ENCODE measurements at regions not wholly inside any gene's neighbourhood (a gene's known extent, or its start where the extent isn't known, plus 50 kb on each side); places are given as distances from the start of the nearest gene placed in this dataset.

DNA sequence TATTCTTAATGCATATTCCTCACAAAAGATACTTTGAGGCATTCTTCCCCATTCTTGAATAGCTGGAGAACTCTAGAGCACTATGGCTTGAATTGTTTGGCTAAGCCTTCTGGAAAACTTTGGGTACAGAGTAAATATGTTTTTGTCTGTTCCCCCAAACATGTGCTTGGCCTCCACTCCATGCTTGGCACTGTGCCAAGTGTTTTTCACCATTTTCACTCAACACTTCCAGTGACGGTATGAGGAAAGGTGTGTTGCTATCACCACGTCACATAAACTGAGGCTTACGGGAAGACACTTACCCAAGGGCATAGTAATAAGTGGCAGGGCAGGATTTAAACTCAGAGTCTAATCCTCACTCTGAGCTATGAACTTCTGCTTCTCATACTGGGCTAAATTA, 318.2 kb downstream of the WDR11 start:
- TF ChIP-seq, protein P1, sequence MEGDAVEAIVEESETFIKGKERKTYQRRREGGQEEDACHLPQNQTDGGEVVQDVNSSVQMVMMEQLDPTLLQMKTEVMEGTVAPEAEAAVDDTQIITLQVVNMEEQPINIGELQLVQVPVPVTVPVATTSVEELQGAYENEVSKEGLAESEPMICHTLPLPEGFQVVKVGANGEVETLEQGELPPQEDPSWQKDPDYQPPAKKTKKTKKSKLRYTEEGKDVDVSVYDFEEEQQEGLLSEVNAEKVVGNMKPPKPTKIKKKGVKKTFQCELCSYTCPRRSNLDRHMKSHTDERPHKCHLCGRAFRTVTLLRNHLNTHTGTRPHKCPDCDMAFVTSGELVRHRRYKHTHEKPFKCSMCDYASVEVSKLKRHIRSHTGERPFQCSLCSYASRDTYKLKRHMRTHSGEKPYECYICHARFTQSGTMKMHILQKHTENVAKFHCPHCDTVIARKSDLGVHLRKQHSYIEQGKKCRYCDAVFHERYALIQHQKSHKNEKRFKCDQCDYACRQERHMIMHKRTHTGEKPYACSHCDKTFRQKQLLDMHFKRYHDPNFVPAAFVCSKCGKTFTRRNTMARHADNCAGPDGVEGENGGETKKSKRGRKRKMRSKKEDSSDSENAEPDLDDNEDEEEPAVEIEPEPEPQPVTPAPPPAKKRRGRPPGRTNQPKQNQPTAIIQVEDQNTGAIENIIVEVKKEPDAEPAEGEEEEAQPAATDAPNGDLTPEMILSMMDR (IDR thresholded peaks at IDR 0.05), result no peak
- no peak for TF ChIP-seq POLR2A (IDR thresholded peaks at IDR 0.05)
